Keratinocyte (primary cell): ENCODE measurements at regions not wholly inside any gene's neighbourhood (a gene's known extent, or its start where the extent isn't known, plus 50 kb on each side); places are given as distances from the start of the nearest gene placed in this dataset.

Source experiments
- DNase-seq: peaks from one replicate; pipeline ENCODE4 v3.0.0-alpha.2; 2011; ENCODE audit warnings: low read depth, missing footprints, low spot score
- FAIRE-seq: peaks from 2 replicates; lab custom pipeline; 2011; peaks lifted over from hg19 to GRCh38; lab: Jason Lieb, UNC
- H2AFZ ChIP-seq: 2 replicates; pipeline ENCODE4 v1.6.0; 2012; ENCODE audit warnings: low read length, control low read depth, inconsistent platforms; ENCODE audit not compliant: control insufficient read depth
- H3K27ac ChIP-seq: 2 replicates; pipeline ENCODE4 v1.5.1; 2011; ENCODE audit warnings: low read length; ENCODE audit not compliant: control insufficient read depth, insufficient read depth
- H3K27me3 ChIP-seq: 3 replicates; pipeline ENCODE4 v1.6.0; 2011; ENCODE audit warnings: low read length; ENCODE audit not compliant: control insufficient read depth, insufficient read depth; ENCODE audit errors: extremely low read depth
- H3K36me3 ChIP-seq, 2 experiments: 2 replicates in 1 of 2; 3 replicates in 1 of 2; pipeline ENCODE4 v1.5.1; 2011; ENCODE audit warnings: low read length in 2 of 2, mild to moderate bottlenecking in 1 of 2; ENCODE audit not compliant: control insufficient read depth in 2 of 2, insufficient read depth in 2 of 2; ENCODE audit errors: extremely low read depth in 1 of 2
- H3K4me1 ChIP-seq: 3 replicates; pipeline ENCODE4 v1.5.1; 2011; ENCODE audit warnings: low read length; ENCODE audit not compliant: control insufficient read depth, insufficient read depth; ENCODE audit errors: extremely low read depth
- H3K4me2 ChIP-seq: 3 replicates; pipeline ENCODE4 v1.6.0; 2011; ENCODE audit warnings: low read depth, low read length; ENCODE audit not compliant: control insufficient read depth, insufficient read depth; ENCODE audit errors: extremely low read depth
- H3K4me3 ChIP-seq, 3 experiments: fragments of 200-600 bp in 1 of 3; sonication (generic) in 1 of 3; 2 replicates in 2 of 3; 3 replicates in 1 of 3; pipeline ENCODE4 v1.5.1; 2011 to 2016; ENCODE audit warnings: low read length in 3 of 3, mild to moderate bottlenecking in 3 of 3, control low read depth in 2 of 3, inconsistent platforms in 1 of 3, low read depth in 1 of 3, mixed read lengths in 1 of 3, mixed run types in 1 of 3, moderate library complexity in 1 of 3; ENCODE audit not compliant: control insufficient read depth in 2 of 3, insufficient read depth in 2 of 3; ENCODE audit errors: extremely low read depth in 1 of 3
- H3K79me2 ChIP-seq: 2 replicates; pipeline ENCODE4 v1.6.0; 2012; ENCODE audit warnings: low read length; ENCODE audit not compliant: control insufficient read depth, insufficient read depth
- H3K9ac ChIP-seq: 3 replicates; pipeline ENCODE4 v1.6.0; 2011; ENCODE audit warnings: low read length; ENCODE audit not compliant: control insufficient read depth, insufficient read depth; ENCODE audit errors: extremely low read depth
- H3K9me1 ChIP-seq: 3 replicates; pipeline ENCODE4 v1.6.0; 2011; ENCODE audit warnings: low read length; ENCODE audit not compliant: control insufficient read depth, insufficient read depth; ENCODE audit errors: extremely low read depth
- H3K9me3 ChIP-seq: 2 replicates; pipeline ENCODE4 v1.5.1; 2012; ENCODE audit warnings: low read depth, low read length; ENCODE audit not compliant: control insufficient read depth
- H4K20me1 ChIP-seq: 3 replicates; pipeline ENCODE4 v1.6.0; 2011; ENCODE audit warnings: low read length; ENCODE audit not compliant: control insufficient read depth, insufficient read depth; ENCODE audit errors: extremely low read depth
- EZH2 ChIP-seq: IDR thresholded peaks from one replicate; pipeline ENCODE4 v1.6.1; 2012; ENCODE audit warnings: inconsistent platforms, mild to moderate bottlenecking, low read length, moderate library complexity
- dilution Hi-C: fragments of 300-500 bp; cut with MboI; formaldehyde crosslinking; loops from one replicate; pipeline ENCODE4 v1.7.0; 2020; ENCODE audit warnings: low sequenced_read_pairs; ENCODE audit not compliant: extremely low pct_ligation_motif_present
- TF ChIP-seq, protein P1 (sequence below), 3 experiments: IDR thresholded peaks in 1 of 3; conservative IDR thresholded peaks in 1 of 3; optimal IDR thresholded peaks in 1 of 3; 2 replicates in 2 of 3; 3 replicates in 1 of 3; pipeline versions ENCODE3 to v1.5.1; 2011; ENCODE audit warnings: low read length in 3 of 3, mild to moderate bottlenecking in 3 of 3, moderate library complexity in 2 of 3, control low read depth in 1 of 3, inconsistent platforms in 1 of 3; ENCODE audit not compliant: insufficient read depth in 2 of 3; ENCODE audit errors: extremely low read depth in 1 of 3

DNA sequence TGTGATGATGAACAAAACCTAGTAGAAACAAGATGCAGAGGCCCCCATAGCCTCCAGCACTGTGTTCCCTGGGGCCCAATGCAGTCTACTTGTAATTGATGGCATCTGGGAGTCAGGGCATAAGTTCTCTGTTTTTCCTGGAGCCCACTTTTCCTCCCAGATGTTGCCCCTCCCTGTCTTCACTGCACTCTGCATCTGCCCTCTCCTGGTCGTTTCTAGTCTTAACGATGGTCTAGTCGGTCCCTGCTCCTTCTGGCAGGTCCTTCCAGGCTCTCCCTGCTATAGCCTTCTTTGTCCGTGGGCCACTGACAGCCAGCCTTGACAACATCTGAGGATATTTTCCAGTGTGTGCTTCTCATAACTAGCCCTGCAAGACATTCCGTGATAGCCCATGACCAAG lies 208.3 kb downstream of the GXYLT1 start:
- Histone ChIP-seq H3K9me3 (no peaks in the 10 kb centered on the region), H3K27ac (no peak overlapping the region), H3K9ac (no peak overlapping the region), H3K36me3 (no peaks in the 10 kb centered on the region), H3K4me2 (no peak overlapping the region), H4K20me1 (no peaks in the 10 kb centered on the region), H2AFZ (no peak overlapping the region), H3K4me1 (no peaks in the 10 kb centered on the region), H3K79me2 (no peaks in the 10 kb centered on the region), H3K4me3 (no peak overlapping the region), H3K9me1 (no peaks in the 10 kb centered on the region), H3K27me3 (no peaks in the 10 kb centered on the region)
- dilution Hi-C loops: no loop called here
- DNase-seq (no peak), FAIRE-seq (no peak)
- TF ChIP-seq EZH2: no peak
- TF ChIP-seq, protein P1, sequence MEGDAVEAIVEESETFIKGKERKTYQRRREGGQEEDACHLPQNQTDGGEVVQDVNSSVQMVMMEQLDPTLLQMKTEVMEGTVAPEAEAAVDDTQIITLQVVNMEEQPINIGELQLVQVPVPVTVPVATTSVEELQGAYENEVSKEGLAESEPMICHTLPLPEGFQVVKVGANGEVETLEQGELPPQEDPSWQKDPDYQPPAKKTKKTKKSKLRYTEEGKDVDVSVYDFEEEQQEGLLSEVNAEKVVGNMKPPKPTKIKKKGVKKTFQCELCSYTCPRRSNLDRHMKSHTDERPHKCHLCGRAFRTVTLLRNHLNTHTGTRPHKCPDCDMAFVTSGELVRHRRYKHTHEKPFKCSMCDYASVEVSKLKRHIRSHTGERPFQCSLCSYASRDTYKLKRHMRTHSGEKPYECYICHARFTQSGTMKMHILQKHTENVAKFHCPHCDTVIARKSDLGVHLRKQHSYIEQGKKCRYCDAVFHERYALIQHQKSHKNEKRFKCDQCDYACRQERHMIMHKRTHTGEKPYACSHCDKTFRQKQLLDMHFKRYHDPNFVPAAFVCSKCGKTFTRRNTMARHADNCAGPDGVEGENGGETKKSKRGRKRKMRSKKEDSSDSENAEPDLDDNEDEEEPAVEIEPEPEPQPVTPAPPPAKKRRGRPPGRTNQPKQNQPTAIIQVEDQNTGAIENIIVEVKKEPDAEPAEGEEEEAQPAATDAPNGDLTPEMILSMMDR (optimal IDR thresholded peaks at IDR 0.05 in 1 of 3, IDR thresholded peaks at IDR 0.05 in 1 of 3, conservative IDR thresholded peaks at IDR 0.05 in 1 of 3; ENCODE audit: extremely low read depth in 1 of 3, insufficient read depth in 2 of 3, low read length in 3 of 3): no peak

DNA sequence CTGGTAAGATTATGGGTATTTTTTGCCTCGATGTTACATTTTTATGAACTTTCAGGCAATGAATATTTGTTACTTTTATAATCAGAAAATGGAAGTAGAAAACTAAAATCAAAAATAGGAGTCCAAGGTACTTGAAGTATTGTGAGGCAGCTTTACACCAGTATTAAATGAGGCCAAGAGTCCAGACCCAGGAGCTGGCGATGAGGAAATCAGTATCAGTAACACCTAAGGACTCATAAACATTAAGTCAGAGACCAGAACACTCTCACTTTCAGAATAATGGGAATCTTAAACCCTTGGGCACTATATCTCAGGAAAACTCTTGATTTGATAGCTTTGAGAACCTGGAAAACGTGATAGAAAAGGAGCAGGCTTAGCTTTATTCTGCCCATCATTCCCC lies 208.8 kb downstream of the GXYLT1 start:
- no peak for TF ChIP-seq EZH2
- TF ChIP-seq, protein P1 (optimal IDR thresholded peaks at IDR 0.05 in 1 of 3, IDR thresholded peaks at IDR 0.05 in 1 of 3, conservative IDR thresholded peaks at IDR 0.05 in 1 of 3; ENCODE audit: extremely low read depth in 1 of 3, insufficient read depth in 2 of 3, low read length in 3 of 3): no peak
- H2AFZ ChIP-seq: no peak overlapping the region
- no peaks in the 10 kb centered on the region for H4K20me1 ChIP-seq
- H3K9ac ChIP-seq: no peak overlapping the region
- no peaks in the 10 kb centered on the region for H3K9me3 ChIP-seq
- no peak overlapping the region for H3K4me3 ChIP-seq
- H3K4me2 ChIP-seq: no peak overlapping the region
- DNase-seq (no peak), FAIRE-seq (no peak)
- no peaks in the 10 kb centered on the region for H3K27me3 ChIP-seq
- no peaks in the 10 kb centered on the region for H3K36me3 ChIP-seq
- H3K79me2 ChIP-seq: no peaks in the 10 kb centered on the region
- H3K27ac ChIP-seq: no peak overlapping the region
- dilution Hi-C loops: no loop called here
- H3K4me1 ChIP-seq: no peaks in the 10 kb centered on the region
- no peaks in the 10 kb centered on the region for H3K9me1 ChIP-seq
